OCI-LY1 (cell line): ENCODE measurements at regions not wholly inside any gene's neighbourhood (a gene's known extent, or its start where the extent isn't known, plus 50 kb on each side); places are given as distances from the start of the nearest gene placed in this dataset.

Experiments used
- CTCF ChIP-seq: fragments of 200-600 bp; sonication (generic), shearing (Covaris generic); IDR thresholded peaks from 2 replicates; pipeline ENCODE4 v1.5.1; 2017; ENCODE audit warnings: mild to moderate bottlenecking, antibody characterized with exemption, low read length, moderate library complexity, mixed read lengths
- EZH2 ChIP-seq: fragments of 200-600 bp; sonication (generic), shearing (Covaris generic); IDR thresholded peaks from 2 replicates; pipeline ENCODE4 v1.8.0; 2017; ENCODE audit warnings: borderline replicate concordance, mixed run types, mild to moderate bottlenecking, antibody characterized with exemption, low read length, moderate library complexity, mixed read lengths

- TF ChIP-seq CTCF (no peak), EZH2 (no peak)
Observed at GRCh38 chr9:129456549-129457324, 164.2 kb downstream of the C9orf50 start.
